ENCODE measurements at regions not wholly inside any gene's neighbourhood (a gene's known extent, or its start where the extent isn't known, plus 50 kb on each side); places are given as distances from the start of the nearest gene placed in this dataset.
"Not testable (repeated sequence)": the region's sequence is repeated elsewhere in the genome, so short reads cannot be mapped to it uniquely, and the experiment has no call there.

GRCh38 chr22:10760418-10760817 lies 4767.6 kb upstream of the OR11H1 start:
- H3K4me2 ChIP-seq (ENCODE audit: insufficient read depth, low read length); H3K4me3 ChIP-seq (ENCODE audit: insufficient read depth, low read length); H4K20me1 ChIP-seq (ENCODE audit: insufficient read depth, low read length); H3K79me2 ChIP-seq (ENCODE audit: insufficient read depth, low read length); H2AFZ ChIP-seq (ENCODE audit: low read length); H3K27me3 ChIP-seq (ENCODE audit: insufficient read depth, low read length); DNase-seq (ENCODE audit: insufficient read length, low spot score, missing footprints); H3K36me3 ChIP-seq (ENCODE audit: insufficient read depth, low read length); H3K9me3 ChIP-seq (ENCODE audit: low read depth, low read length); H3K27ac ChIP-seq (ENCODE audit: low read depth, low read length); H3K4me1 ChIP-seq (ENCODE audit: insufficient read depth, low read length): not testable (repeated sequence)

- H3K4me1 ChIP-seq (ENCODE audit: insufficient read depth, low read length); H3K79me2 ChIP-seq (ENCODE audit: insufficient read depth, low read length); DNase-seq (ENCODE audit: insufficient read length, low spot score, missing footprints); H3K4me2 ChIP-seq (ENCODE audit: insufficient read depth, low read length); H3K9me3 ChIP-seq (ENCODE audit: low read depth, low read length); H4K20me1 ChIP-seq (ENCODE audit: insufficient read depth, low read length); H3K4me3 ChIP-seq (ENCODE audit: insufficient read depth, low read length); H3K36me3 ChIP-seq (ENCODE audit: insufficient read depth, low read length); H3K27ac ChIP-seq (ENCODE audit: low read depth, low read length); H3K27me3 ChIP-seq (ENCODE audit: insufficient read depth, low read length); H2AFZ ChIP-seq (ENCODE audit: low read length): not testable (repeated sequence)
Observed at GRCh38 chr22:10766320-10766719, 4761.7 kb upstream of the OR11H1 start.

GRCh38 chr22:10768875-10769274 lies 4759.1 kb upstream of the OR11H1 start:
- H3K36me3 ChIP-seq (ENCODE audit: insufficient read depth, low read length); H3K4me1 ChIP-seq (ENCODE audit: insufficient read depth, low read length); H4K20me1 ChIP-seq (ENCODE audit: insufficient read depth, low read length); H3K27ac ChIP-seq (ENCODE audit: low read depth, low read length); H3K4me2 ChIP-seq (ENCODE audit: insufficient read depth, low read length); H2AFZ ChIP-seq (ENCODE audit: low read length); H3K79me2 ChIP-seq (ENCODE audit: insufficient read depth, low read length); H3K27me3 ChIP-seq (ENCODE audit: insufficient read depth, low read length); H3K9me3 ChIP-seq (ENCODE audit: low read depth, low read length); H3K4me3 ChIP-seq (ENCODE audit: insufficient read depth, low read length); DNase-seq (ENCODE audit: insufficient read length, low spot score, missing footprints): not testable (repeated sequence)

- not testable (repeated sequence) for DNase-seq (ENCODE audit: insufficient read length, low spot score, missing footprints); H3K36me3 ChIP-seq (ENCODE audit: insufficient read depth, low read length); H4K20me1 ChIP-seq (ENCODE audit: insufficient read depth, low read length); H3K79me2 ChIP-seq (ENCODE audit: insufficient read depth, low read length); H3K27ac ChIP-seq (ENCODE audit: low read depth, low read length); H3K4me3 ChIP-seq (ENCODE audit: insufficient read depth, low read length); H3K27me3 ChIP-seq (ENCODE audit: insufficient read depth, low read length); H3K9me3 ChIP-seq (ENCODE audit: low read depth, low read length); H3K4me1 ChIP-seq (ENCODE audit: insufficient read depth, low read length); H3K4me2 ChIP-seq (ENCODE audit: insufficient read depth, low read length); H2AFZ ChIP-seq (ENCODE audit: low read length)
Observed at GRCh38 chr22:10771744-10772143, 4756.2 kb upstream of the OR11H1 start.

- not testable (repeated sequence) for H3K36me3 ChIP-seq (ENCODE audit: insufficient read depth, low read length); H3K4me2 ChIP-seq (ENCODE audit: insufficient read depth, low read length); H3K4me1 ChIP-seq (ENCODE audit: insufficient read depth, low read length); H3K9me3 ChIP-seq (ENCODE audit: low read depth, low read length); H3K79me2 ChIP-seq (ENCODE audit: insufficient read depth, low read length); H3K27ac ChIP-seq (ENCODE audit: low read depth, low read length); DNase-seq (ENCODE audit: insufficient read length, low spot score, missing footprints); H2AFZ ChIP-seq (ENCODE audit: low read length); H3K27me3 ChIP-seq (ENCODE audit: insufficient read depth, low read length); H3K4me3 ChIP-seq (ENCODE audit: insufficient read depth, low read length); H4K20me1 ChIP-seq (ENCODE audit: insufficient read depth, low read length)
Observed at GRCh38 chr22:10773341-10773740, 4754.7 kb upstream of the OR11H1 start.

- peaks cover 14% of the 10 kb centered on the region for H3K9me3 ChIP-seq (ENCODE audit: low read depth, low read length)
- not testable (repeated sequence) for H3K4me1 ChIP-seq (ENCODE audit: insufficient read depth, low read length); H3K27ac ChIP-seq (ENCODE audit: low read depth, low read length); H3K36me3 ChIP-seq (ENCODE audit: insufficient read depth, low read length); H2AFZ ChIP-seq (ENCODE audit: low read length); H3K79me2 ChIP-seq (ENCODE audit: insufficient read depth, low read length); H3K4me2 ChIP-seq (ENCODE audit: insufficient read depth, low read length); DNase-seq (ENCODE audit: insufficient read length, low spot score, missing footprints); H3K4me3 ChIP-seq (ENCODE audit: insufficient read depth, low read length); H3K27me3 ChIP-seq (ENCODE audit: insufficient read depth, low read length); H4K20me1 ChIP-seq (ENCODE audit: insufficient read depth, low read length)
Observed at GRCh38 chr22:10775601-10776357, 4752.2 kb upstream of the OR11H1 start.

GRCh38 chr22:10776358-10776729 lies 4751.6 kb upstream of the OR11H1 start:
- H3K27me3 ChIP-seq (ENCODE audit: insufficient read depth, low read length); H4K20me1 ChIP-seq (ENCODE audit: insufficient read depth, low read length); DNase-seq (ENCODE audit: insufficient read length, low spot score, missing footprints); H3K36me3 ChIP-seq (ENCODE audit: insufficient read depth, low read length); H3K79me2 ChIP-seq (ENCODE audit: insufficient read depth, low read length); H3K4me2 ChIP-seq (ENCODE audit: insufficient read depth, low read length); H3K4me3 ChIP-seq (ENCODE audit: insufficient read depth, low read length); H2AFZ ChIP-seq (ENCODE audit: low read length); H3K4me1 ChIP-seq (ENCODE audit: insufficient read depth, low read length); H3K27ac ChIP-seq (ENCODE audit: low read depth, low read length): not testable (repeated sequence)
- peaks cover 18% of the 10 kb centered on the region for H3K9me3 ChIP-seq (ENCODE audit: low read depth, low read length)

- not testable (repeated sequence) for H4K20me1 ChIP-seq (ENCODE audit: insufficient read depth, low read length); H3K36me3 ChIP-seq (ENCODE audit: insufficient read depth, low read length); DNase-seq (ENCODE audit: insufficient read length, low spot score, missing footprints); H3K4me3 ChIP-seq (ENCODE audit: insufficient read depth, low read length); H3K4me2 ChIP-seq (ENCODE audit: insufficient read depth, low read length); H3K79me2 ChIP-seq (ENCODE audit: insufficient read depth, low read length); H3K27ac ChIP-seq (ENCODE audit: low read depth, low read length); H3K4me1 ChIP-seq (ENCODE audit: insufficient read depth, low read length); H2AFZ ChIP-seq (ENCODE audit: low read length); H3K27me3 ChIP-seq (ENCODE audit: insufficient read depth, low read length)
- peaks cover 21% of the 10 kb centered on the region for H3K9me3 ChIP-seq (ENCODE audit: low read depth, low read length)
Observed at GRCh38 chr22:10777733-10778132, 4750.3 kb upstream of the OR11H1 start.

All from osteoblast (primary cell).